GM18870 (cell line): ENCODE measurements at regions not wholly inside any gene's neighbourhood (a gene's known extent, or its start where the extent isn't known, plus 50 kb on each side); places are given as distances from the start of the nearest gene placed in this dataset.

ENCODE experiments used
- ATAC-seq: cut with Tn5 transposase; IDR thresholded peaks from one replicate; pipeline ENCODE4 v1.9.1; 2021; ENCODE audit warnings: moderate library complexity; ENCODE audit not compliant: unreplicated experiment

- no peak for ATAC-seq
These were observed 51.4 kb upstream of the ITM2B start for GRCh38 chr13:48181482-48182145.

- ATAC-seq: no peak
These were observed 54.9 kb upstream of the ITM2B start for GRCh38 chr13:48178126-48178525.

GRCh38 chr13:48176781-48177180 is 56.2 kb upstream of the ITM2B start:
- ATAC-seq: no peak

GRCh38 chr13:48175185-48175584 is 57.8 kb upstream of the ITM2B start:
- no peak for ATAC-seq

- no peak for ATAC-seq
These were observed 65.1 kb upstream of the ITM2B start for GRCh38 chr13:48167866-48168265.

- ATAC-seq: no peak
These were observed 67.3 kb upstream of the ITM2B start for GRCh38 chr13:48165727-48166126.

- no peak for ATAC-seq
These were observed 67.9 kb upstream of the ITM2B start for GRCh38 chr13:48165063-48165462.

- no peak for ATAC-seq
These were observed 68.2 kb upstream of the MED4 start for GRCh38 chr13:48163061-48163460.

- ATAC-seq: no peak
These were observed 67.3 kb upstream of the MED4 start for GRCh38 chr13:48162217-48162616.

GRCh38 chr13:48161530-48162179 is 66.8 kb upstream of the MED4 start:
- ATAC-seq: no peak

GRCh38 chr13:48160606-48161278 is 65.8 kb upstream of the MED4 start:
- no peak for ATAC-seq

GRCh38 chr13:48159826-48160225 is 64.9 kb upstream of the MED4 start:
- ATAC-seq: no peak

- ATAC-seq: no peak
These were observed 64.5 kb upstream of the MED4 start for GRCh38 chr13:48159401-48159800.

- ATAC-seq: no peak
These were observed 64.0 kb upstream of the MED4 start for GRCh38 chr13:48158915-48159314.

GRCh38 chr13:48158290-48158689 is 63.4 kb upstream of the MED4 start:
- peak; percentile 49 for ATAC-seq

GRCh38 chr13:48156466-48156865 is 61.6 kb upstream of the MED4 start:
- no peak for ATAC-seq

- no peak for ATAC-seq
These were observed 60.9 kb upstream of the MED4 start for GRCh38 chr13:48155848-48156247.

- ATAC-seq: no peak
These were observed 59.8 kb upstream of the MED4 start for GRCh38 chr13:48154671-48155070.

GRCh38 chr13:48153186-48153585 is 58.3 kb upstream of the MED4 start:
- no peak for ATAC-seq

- no peak for ATAC-seq
These were observed 56.7 kb upstream of the MED4 start for GRCh38 chr13:48151363-48152161.

- no peak for ATAC-seq
These were observed 53.5 kb upstream of the MED4 start for GRCh38 chr13:48148454-48148853.
